Neuronal stem cell (in vitro differentiated cells): ENCODE measurements at regions not wholly inside any gene's neighbourhood (a gene's known extent, or its start where the extent isn't known, plus 50 kb on each side); places are given as distances from the start of the nearest gene placed in this dataset.
A peak's percentile ranks its signal among the peaks of the same experiment; 100 is the strongest.
"Not testable (repeated sequence)": the region's sequence is repeated elsewhere in the genome, so short reads cannot be mapped to it uniquely, and the experiment has no call there.

Experiments used
- DNase-seq: peaks from one replicate; pipeline ENCODE4 v3.0.0-alpha.2; 2013; ENCODE audit warnings: low spot score
- H2AFZ ChIP-seq: one replicate; pipeline ENCODE4 v1.6.1; 2013; ENCODE audit warnings: mild to moderate bottlenecking, low read length, inconsistent platforms
- H2AK5ac ChIP-seq: 2 replicates; pipeline ENCODE4 v1.6.1; 2013; ENCODE audit warnings: low read depth, mild to moderate bottlenecking, inconsistent platforms, low read length, moderate library complexity, mixed read lengths
- H2BK120ac ChIP-seq: 2 replicates; pipeline ENCODE4 v1.6.1; 2013; ENCODE audit warnings: low read depth, mild to moderate bottlenecking, inconsistent platforms, low read length, moderate library complexity, mixed read lengths
- H2BK12ac ChIP-seq: one replicate; pipeline ENCODE4 v1.6.1; 2013; ENCODE audit warnings: low read length, inconsistent platforms
- H2BK15ac ChIP-seq: 2 replicates; pipeline ENCODE4 v1.6.1; 2013; ENCODE audit warnings: mild to moderate bottlenecking, low read length, inconsistent platforms, mixed read lengths
- H2BK5ac ChIP-seq: one replicate; pipeline ENCODE4 v1.6.1; 2013; ENCODE audit warnings: inconsistent platforms, mild to moderate bottlenecking, low read length, moderate library complexity
- H3K14ac ChIP-seq: one replicate; pipeline ENCODE4 v1.6.1; 2013; ENCODE audit warnings: low read length, inconsistent platforms
- H3K18ac ChIP-seq: 2 replicates; pipeline ENCODE4 v1.6.1; 2013; ENCODE audit warnings: low read length, inconsistent platforms
- H3K23ac ChIP-seq: 2 replicates; pipeline ENCODE4 v1.6.1; 2013; ENCODE audit warnings: low read depth, mild to moderate bottlenecking, mixed read lengths, low read length, inconsistent platforms; ENCODE audit not compliant: poor library complexity
- H3K27ac ChIP-seq: replicated peaks from 3 replicates; pipeline ENCODE4 v1.5.1; 2013; ENCODE audit warnings: low read length, inconsistent platforms
- H3K27me3 ChIP-seq, 3 experiments: 2 replicates each; pipeline ENCODE4 v1.6.1; 2013; ENCODE audit warnings: low read length in 3 of 3, mild to moderate bottlenecking in 2 of 3, inconsistent platforms in 1 of 3, low read depth in 1 of 3, mixed read lengths in 1 of 3, moderate library complexity in 1 of 3; ENCODE audit not compliant: control insufficient read depth in 3 of 3, insufficient read depth in 3 of 3
- H3K36me3 ChIP-seq, 2 donors: replicated peaks in 1 of 2; 2 replicates each; pipeline ENCODE4 v1.6.1; 2013; ENCODE audit warnings: low read length in 2 of 2; ENCODE audit not compliant: control insufficient read depth in 2 of 2, insufficient read depth in 2 of 2
- H3K4ac ChIP-seq: 2 replicates; pipeline ENCODE4 v1.6.1; 2013; ENCODE audit warnings: inconsistent platforms, mild to moderate bottlenecking, low read length, moderate library complexity
- H3K4me1 ChIP-seq, 2 donors: 1 replicate in 1 of 2; 2 replicates in 1 of 2; pipeline ENCODE4 v1.6.1; 2013; ENCODE audit warnings: low read length in 2 of 2, low read depth in 1 of 2; ENCODE audit not compliant: control insufficient read depth in 2 of 2, insufficient read depth in 1 of 2
- H3K4me2 ChIP-seq: one replicate; pipeline ENCODE4 v1.6.1; 2013; ENCODE audit warnings: mild to moderate bottlenecking, low read length, inconsistent platforms; ENCODE audit not compliant: insufficient read depth, poor library complexity, severe bottlenecking
- H3K4me3 ChIP-seq, 2 donors: 2 replicates each; pipeline ENCODE4 v1.5.1; 2013; ENCODE audit warnings: low read length in 2 of 2, mild to moderate bottlenecking in 2 of 2, inconsistent platforms in 1 of 2, moderate library complexity in 1 of 2
- H3K79me1 ChIP-seq: one replicate; pipeline ENCODE4 v1.6.1; 2013; ENCODE audit warnings: low read depth, mild to moderate bottlenecking, inconsistent platforms, low read length, moderate library complexity
- H3K9ac ChIP-seq: one replicate; pipeline ENCODE4 v1.6.1; 2013; ENCODE audit warnings: mild to moderate bottlenecking, low read depth, low read length, inconsistent platforms; ENCODE audit not compliant: poor library complexity
- H3K9me3 ChIP-seq, 2 donors: replicated peaks in 1 of 2; 2 replicates each; pipeline versions ENCODE3 to v1.6.1; 2013; ENCODE audit warnings: low read length in 2 of 2, mild to moderate bottlenecking in 2 of 2, inconsistent platforms in 1 of 2, low read depth in 1 of 2, mixed read lengths in 1 of 2, moderate library complexity in 1 of 2; ENCODE audit not compliant: control insufficient read depth in 2 of 2, insufficient read depth in 1 of 2
- H4K8ac ChIP-seq: one replicate; pipeline ENCODE4 v1.6.1; 2013; ENCODE audit warnings: low read depth, mild to moderate bottlenecking, inconsistent platforms, low read length, moderate library complexity
- H4K91ac ChIP-seq: one replicate; pipeline ENCODE4 v1.6.1; 2013; ENCODE audit warnings: low read length, low read depth, mild to moderate bottlenecking, inconsistent platforms; ENCODE audit not compliant: poor library complexity
- WGBS, 2 donors: extraction: QIAGEN DNeasy Blood & Tissue Kit; methylation state at CpG; one replicate each; pipeline ENCODE4 v1.1.7; 2013; ENCODE audit warnings: missing lambda C conversion rate in 2 of 2, mixed read lengths in 1 of 2; ENCODE audit not compliant: insufficient read length in 2 of 2, insufficient replicate concordance in 1 of 2; ENCODE audit errors: extremely low coverage in 2 of 2; 5-methylcytosine and 5-hydroxymethylcytosine counted together

- Histone ChIP-seq H2BK12ac (no peak overlapping the region), H3K23ac (no peak overlapping the region), H4K8ac (no peak overlapping the region), H3K4me2 (no peak overlapping the region), H3K4me1 (peaks cover 5 to 22% of the 10 kb centered on the region in 2 donors), H4K91ac (no peak overlapping the region), H2AK5ac (no peak overlapping the region), H2BK15ac (no peak overlapping the region), H3K36me3 (no peaks in the 10 kb centered on the region), H2BK5ac (no peak overlapping the region), H2BK120ac (no peak overlapping the region), H3K18ac (no peak overlapping the region), H3K9me3 (peaks cover 0 to under 1% of the 10 kb centered on the region in 2 donors), H3K14ac (no peak overlapping the region), H3K4ac (no peak overlapping the region), H2AFZ (no peak overlapping the region), H3K27ac (no peak overlapping the region), H3K4me3 (no peak overlapping the region), H3K27me3 (no peaks in the 10 kb centered on the region), H3K9ac (no peak overlapping the region), H3K79me1 (no peaks in the 10 kb centered on the region)
- no CpG with 5 or more reads among the region's 4 CpGs for WGBS, 2 donors
- DNase-seq, result no peak
These were observed 64.8 kb downstream of the FAM50B start for GRCh38 chr6:3913958-3914337.

DNA sequence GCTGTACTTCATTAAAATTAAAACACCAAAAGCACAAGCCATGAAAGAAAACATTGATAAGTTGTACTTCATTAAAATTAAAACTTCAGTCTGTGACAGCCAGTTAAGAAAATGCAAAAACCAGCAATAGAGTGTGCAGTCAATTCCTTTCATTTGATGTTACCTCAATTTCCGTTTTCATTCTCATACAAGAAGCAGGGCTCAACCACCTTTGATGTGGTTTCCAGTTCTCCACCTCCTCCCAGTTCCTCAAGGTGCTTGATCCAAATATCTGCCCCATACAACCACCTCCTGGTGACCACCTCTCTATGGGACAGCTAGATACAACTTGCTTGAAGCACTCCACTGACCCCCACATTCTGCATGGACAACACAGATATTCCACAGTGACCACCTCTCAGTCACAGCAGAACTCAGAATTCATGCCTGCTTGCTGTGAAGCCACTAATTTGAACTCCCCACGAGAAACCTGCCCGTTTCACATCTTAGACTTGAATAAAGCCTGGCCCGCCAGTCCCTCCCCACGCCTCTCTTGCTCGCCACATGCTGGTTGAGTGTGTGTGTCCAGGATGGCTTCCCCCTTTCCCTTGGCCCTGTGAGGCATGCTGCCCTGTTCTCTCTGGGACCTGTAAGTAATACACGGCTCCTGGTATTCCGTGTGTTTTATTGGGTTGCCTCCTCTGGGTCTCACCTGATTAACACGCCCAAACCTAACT is 66.1 kb downstream of the FAM50B start:
- H2BK12ac ChIP-seq, result no peak overlapping the region

GRCh38 chr6:3916211-3916610 is 67.0 kb downstream of the FAM50B start:
- H2AFZ ChIP-seq, result no peak overlapping the region
- DNase-seq, result no peak
- H3K14ac ChIP-seq, result no peak overlapping the region
- H3K27ac ChIP-seq, result no peak overlapping the region
- H2AK5ac ChIP-seq, result no peak overlapping the region
- H3K23ac ChIP-seq, result no peak overlapping the region
- no CpG with 5 or more reads among the region's 2 CpGs for WGBS, 2 donors
- H2BK15ac ChIP-seq, result no peak overlapping the region
- no peak overlapping the region for H4K8ac ChIP-seq
- no peak overlapping the region for H2BK120ac ChIP-seq
- peaks cover 0 to 8% of the 10 kb centered on the region in 2 donors for H3K4me1 ChIP-seq
- no peak overlapping the region for H3K18ac ChIP-seq
- peaks cover 0 to 6% of the 10 kb centered on the region in 2 donors for H3K9me3 ChIP-seq
- no peak overlapping the region for H2BK5ac ChIP-seq
- no peak overlapping the region for H2BK12ac ChIP-seq
- no peak overlapping the region for H3K9ac ChIP-seq
- no peaks in the 10 kb centered on the region for H3K27me3 ChIP-seq
- H3K4me3 ChIP-seq, result no peak overlapping the region
- H4K91ac ChIP-seq, result no peak overlapping the region
- H3K4me2 ChIP-seq, result no peak overlapping the region
- no peaks in the 10 kb centered on the region for H3K79me1 ChIP-seq
- no peak overlapping the region for H3K4ac ChIP-seq
- H3K36me3 ChIP-seq, result no peaks in the 10 kb centered on the region

More for the DNA sequence above, 66.1 kb downstream of the FAM50B start:
- Histone ChIP-seq H3K36me3 (no peaks in the 10 kb centered on the region), H3K79me1 (no peaks in the 10 kb centered on the region), H3K23ac (peak overlapping the region; percentile 76), H4K8ac (no peak overlapping the region), H3K4me3 (peak overlapping the region in 1 of 2 donors; percentile 6), H3K4me2 (no peak overlapping the region), H2BK120ac (no peak overlapping the region), H2BK5ac (no peak overlapping the region), H3K18ac (peak overlapping the region; percentile 11), H2AFZ (no peak overlapping the region), H3K4me1 (peaks cover 1 to 17% of the 10 kb centered on the region in 2 donors), H3K9me3 (peaks cover 0 to 6% of the 10 kb centered on the region in 2 donors), H3K9ac (no peak overlapping the region), H3K27me3 (no peaks in the 10 kb centered on the region), H3K27ac (no peak overlapping the region), H2AK5ac (peak overlapping the region; percentile 35), H3K14ac (no peak overlapping the region), H2BK15ac (no peak overlapping the region), H4K91ac (no peak overlapping the region), H3K4ac (no peak overlapping the region)
- DNase-seq, result no peak
- no CpG with 5 or more reads among the region's 9 CpGs for WGBS, 2 donors

GRCh38 chr6:3916749-3917148 is 67.6 kb downstream of the FAM50B start:
- H3K18ac ChIP-seq, H3K14ac ChIP-seq, H3K4me1 ChIP-seq, H2BK120ac ChIP-seq, H3K9ac ChIP-seq, H2BK5ac ChIP-seq, DNase-seq, H3K4ac ChIP-seq, H3K4me2 ChIP-seq, H3K27ac ChIP-seq, H2AFZ ChIP-seq, H3K36me3 ChIP-seq, H3K79me1 ChIP-seq, H2BK12ac ChIP-seq, H4K91ac ChIP-seq, H3K4me3 ChIP-seq, H4K8ac ChIP-seq, H3K27me3 ChIP-seq, H3K23ac ChIP-seq, H3K9me3 ChIP-seq, H2AK5ac ChIP-seq, H2BK15ac ChIP-seq: not testable (repeated sequence)
- WGBS, 2 donors, result no CpG with 5 or more reads among the region's 4 CpGs
